GM19351 (cell line): ENCODE measurements at regions not wholly inside any gene's neighbourhood (a gene's known extent, or its start where the extent isn't known, plus 50 kb on each side); places are given as distances from the start of the nearest gene placed in this dataset.
A peak's percentile ranks its signal among the peaks of the same experiment; 100 is the strongest.
"Not testable (repeated sequence)": the region's sequence is repeated elsewhere in the genome, so short reads cannot be mapped to it uniquely, and the experiment has no call there.

ENCODE experiments used
- ATAC-seq: cut with Tn5 transposase; IDR thresholded peaks from one replicate; pipeline ENCODE4 v1.9.1; 2021; ENCODE audit warnings: mild to moderate bottlenecking, moderate library complexity; ENCODE audit not compliant: unreplicated experiment

- no peak for ATAC-seq
Measured at GRCh38 chr11:112613051-112613972, 347.9 kb upstream of the NCAM1 start.

- no peak for ATAC-seq
Measured at GRCh38 chr11:112614605-112615004, 346.6 kb upstream of the NCAM1 start.

GRCh38 chr11:112615238-112615637 is 346.0 kb upstream of the NCAM1 start:
- ATAC-seq, result no peak

GRCh38 chr11:112615891-112616290 is 345.3 kb upstream of the NCAM1 start:
- ATAC-seq, result no peak

- no peak for ATAC-seq
Measured at GRCh38 chr11:112616327-112617097, 344.7 kb upstream of the NCAM1 start.

- no peak for ATAC-seq
Measured at GRCh38 chr11:112617098-112617425, 344.2 kb upstream of the NCAM1 start.

- ATAC-seq, result no peak
Measured at GRCh38 chr11:112617977-112618826, 343.0 kb upstream of the NCAM1 start.

- ATAC-seq, result no peak
Measured at GRCh38 chr11:112619106-112619505, 342.1 kb upstream of the NCAM1 start.

GRCh38 chr11:112620621-112621394 is 340.4 kb upstream of the NCAM1 start:
- ATAC-seq, result no peak

- ATAC-seq, result no peak
Measured at GRCh38 chr11:112623057-112623456, 338.2 kb upstream of the NCAM1 start.

- no peak for ATAC-seq
Measured at GRCh38 chr11:112624431-112624830, 336.8 kb upstream of the NCAM1 start.

GRCh38 chr11:112624971-112625370 is 336.2 kb upstream of the NCAM1 start:
- ATAC-seq, result not testable (repeated sequence)

- no peak for ATAC-seq
Measured at GRCh38 chr11:112625814-112626213, 335.4 kb upstream of the NCAM1 start.

- no peak for ATAC-seq
Measured at GRCh38 chr11:112626731-112627130, 334.5 kb upstream of the NCAM1 start.

GRCh38 chr11:112627588-112628045 is 333.6 kb upstream of the NCAM1 start:
- ATAC-seq, result peak; percentile 58

- ATAC-seq, result no peak
Measured at GRCh38 chr11:112628676-112629075, 332.5 kb upstream of the NCAM1 start.

- ATAC-seq, result no peak
Measured at GRCh38 chr11:112630496-112630895, 330.7 kb upstream of the NCAM1 start.

GRCh38 chr11:112631333-112631732 is 329.9 kb upstream of the NCAM1 start:
- peak; percentile 46 for ATAC-seq

- ATAC-seq, result no peak
Measured at GRCh38 chr11:112632866-112633505, 328.2 kb upstream of the NCAM1 start.

GRCh38 chr11:112634551-112634950 is 326.7 kb upstream of the NCAM1 start:
- no peak for ATAC-seq
